H54 (cell line): ENCODE measurements at regions not wholly inside any gene's neighbourhood (a gene's known extent, or its start where the extent isn't known, plus 50 kb on each side); places are given as distances from the start of the nearest gene placed in this dataset.

Experiments used
- DNase-seq: peaks from one replicate; pipeline ENCODE4 v3.0.0; 2011; ENCODE audit warnings: low spot score, mixed read lengths; ENCODE audit not compliant: insufficient read length
- FAIRE-seq: peaks from 3 replicates; lab custom pipeline; 2011; peaks lifted over from hg19 to GRCh38; lab: Jason Lieb, UNC
- POLR2A ChIP-seq: IDR thresholded peaks from 2 replicates; pipeline ENCODE4 v1.6.1; 2011; ENCODE audit warnings: low read depth, mild to moderate bottlenecking, low read length

DNA sequence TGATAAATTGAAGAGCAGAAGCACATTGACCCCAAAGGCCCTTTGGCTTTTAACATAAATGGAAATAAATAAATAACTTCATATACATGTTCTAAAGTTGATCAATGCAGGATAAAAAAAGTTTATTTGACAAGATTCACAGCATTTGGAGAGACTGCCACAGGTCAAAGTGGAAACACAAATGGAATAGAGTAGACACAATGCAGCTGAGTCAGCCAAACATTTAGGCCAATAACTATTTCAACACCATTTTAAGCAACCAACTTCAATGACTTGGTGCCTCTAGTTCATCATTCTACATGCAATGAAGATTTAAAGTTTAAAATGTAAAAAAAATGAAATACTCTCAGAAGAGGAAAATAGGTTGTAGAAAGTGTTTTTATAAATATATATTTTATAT is 365.2 kb downstream of the FAT4 start:
- FAIRE-seq (no peak), DNase-seq (no peak)
- TF ChIP-seq POLR2A = no peak

GRCh38 chr4:125681240-125681639 is 366.5 kb downstream of the FAT4 start:
- DNase-seq (no peak), FAIRE-seq (no peak)
- no peak for TF ChIP-seq POLR2A

- no peak for TF ChIP-seq POLR2A
- DNase-seq (no peak), FAIRE-seq (no peak)
Measured at GRCh38 chr4:125682730-125683129, 368.0 kb downstream of the FAT4 start.

GRCh38 chr4:125688841-125689240 is 374.1 kb downstream of the FAT4 start:
- no peak for DNase-seq
- TF ChIP-seq POLR2A = no peak
- FAIRE-seq = no peak

DNA sequence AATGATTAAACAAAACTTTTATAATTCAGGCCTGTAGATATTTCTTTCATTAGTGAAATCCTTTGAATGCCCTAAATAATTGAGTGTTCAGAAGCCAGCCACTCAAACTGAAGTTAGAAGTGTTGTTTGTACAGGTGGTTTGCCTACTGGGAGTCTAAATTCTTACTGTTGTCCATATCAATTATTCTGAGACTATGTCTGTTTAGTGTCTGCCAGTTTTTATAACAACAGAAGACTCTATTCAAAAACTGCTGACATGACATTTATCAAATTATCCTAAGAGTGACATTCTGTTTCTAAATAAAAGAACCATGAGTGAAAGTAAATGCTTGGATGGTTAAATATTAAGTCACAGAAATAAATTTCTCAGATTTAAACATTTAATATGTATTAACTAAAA is 375.1 kb downstream of the FAT4 start:
- FAIRE-seq (no peak), DNase-seq (no peak)
- TF ChIP-seq POLR2A = no peak

DNA sequence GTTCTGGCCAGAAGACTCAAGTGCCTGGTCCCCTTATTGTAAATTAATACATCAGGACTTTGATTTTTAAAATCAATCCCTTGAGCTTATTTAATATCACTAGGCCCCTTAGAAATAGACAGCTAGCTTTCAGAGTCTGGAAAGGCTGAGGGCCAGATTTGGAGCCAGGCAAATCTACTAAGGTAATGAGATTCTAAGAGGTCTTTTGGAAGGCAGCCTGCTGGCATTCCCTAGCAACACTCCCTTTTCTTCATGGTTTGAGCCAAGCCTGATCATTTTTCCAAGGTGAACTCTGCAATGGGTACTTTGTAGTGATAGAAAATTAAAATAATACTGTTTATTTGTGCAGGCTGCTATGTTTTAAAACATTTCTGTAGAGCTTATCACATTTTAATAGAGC is 378.5 kb downstream of the FAT4 start:
- no peak for TF ChIP-seq POLR2A
- no peak for FAIRE-seq
- DNase-seq = no peak

DNA sequence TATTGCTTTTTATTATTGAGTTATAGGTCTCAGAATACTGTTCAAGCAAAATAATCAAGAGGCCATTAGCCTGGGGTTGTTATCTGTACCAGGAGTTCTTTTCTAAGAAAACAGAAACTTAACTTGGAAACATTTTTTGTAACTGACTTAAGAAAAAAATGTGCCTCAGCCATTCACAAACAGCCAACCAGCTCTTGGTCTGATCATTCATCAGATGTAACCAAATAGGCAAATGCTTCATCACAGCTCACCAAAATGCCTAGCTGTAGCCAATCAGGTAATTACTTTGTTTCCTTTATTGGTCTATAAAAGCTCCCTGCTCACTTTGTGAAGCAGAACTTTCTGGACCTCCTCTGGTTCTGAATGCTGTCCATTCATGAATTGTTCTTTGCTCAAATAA is 387.7 kb downstream of the FAT4 start:
- FAIRE-seq (no peak), DNase-seq (no peak)
- TF ChIP-seq POLR2A = no peak

DNA sequence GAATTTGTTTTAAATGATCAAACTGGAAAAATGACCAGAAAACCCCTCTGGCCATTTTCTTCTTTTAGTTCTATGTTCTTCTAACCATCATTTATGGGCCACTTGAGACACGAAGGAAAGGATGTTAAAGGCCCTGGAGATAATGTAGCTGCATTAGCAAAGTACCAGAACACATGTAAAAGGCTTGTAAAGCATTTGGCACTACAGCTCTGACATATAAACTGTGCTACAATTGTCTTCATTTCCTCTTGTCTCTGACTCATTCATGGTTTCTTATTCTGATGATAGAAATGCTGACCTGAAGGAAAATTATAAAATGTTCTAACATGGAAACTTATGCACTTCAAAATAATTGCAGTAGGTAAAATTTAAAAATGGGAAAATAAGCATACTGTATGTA is 388.7 kb downstream of the FAT4 start:
- FAIRE-seq = peak; percentile 75
- no peak for TF ChIP-seq POLR2A
- no peak for DNase-seq

DNA sequence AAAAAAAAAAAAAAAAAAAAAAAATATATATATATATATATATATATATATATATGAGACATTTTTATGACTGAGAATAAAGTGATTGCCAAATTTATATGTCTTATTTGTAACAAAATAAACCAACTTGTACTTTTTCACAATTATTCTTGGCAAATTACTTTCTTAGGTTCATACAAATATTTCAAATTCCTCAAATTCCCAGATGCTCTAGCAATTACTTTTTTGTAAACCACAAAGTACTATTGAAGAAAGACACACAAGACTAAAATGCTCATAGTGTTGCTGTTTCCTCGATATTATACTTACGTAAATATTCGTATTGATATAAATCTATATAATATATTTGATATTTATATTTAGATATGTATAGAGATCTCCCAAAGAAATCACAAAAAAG is 390.0 kb downstream of the FAT4 start:
- no peak for FAIRE-seq
- no peak for TF ChIP-seq POLR2A
- no peak for DNase-seq

GRCh38 chr4:125705681-125706080 is 390.9 kb downstream of the FAT4 start:
- no peak for TF ChIP-seq POLR2A
- no peak for DNase-seq
- no peak for FAIRE-seq

DNA sequence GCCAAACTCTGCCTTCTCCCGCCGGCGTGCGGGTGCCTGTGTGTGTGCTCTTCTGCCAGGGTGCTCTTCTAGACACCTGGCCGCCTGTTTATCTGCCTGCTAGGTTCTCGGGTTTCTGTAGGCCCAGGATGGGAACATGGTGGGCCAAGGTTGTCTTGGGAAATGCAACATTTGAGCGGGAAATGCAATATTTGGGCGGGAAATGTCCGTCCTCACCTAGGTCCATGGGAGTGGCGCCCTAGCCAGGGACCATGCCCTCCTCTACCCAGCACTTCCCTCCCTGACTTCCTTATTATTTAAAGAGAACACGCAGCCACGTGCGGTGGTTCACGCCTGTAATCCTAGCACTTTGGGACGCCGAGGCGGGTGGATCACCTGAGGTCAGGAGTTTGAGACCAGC is 392.6 kb downstream of the FAT4 start:
- FAIRE-seq (no peak), DNase-seq (no peak)
- no peak for TF ChIP-seq POLR2A

DNA sequence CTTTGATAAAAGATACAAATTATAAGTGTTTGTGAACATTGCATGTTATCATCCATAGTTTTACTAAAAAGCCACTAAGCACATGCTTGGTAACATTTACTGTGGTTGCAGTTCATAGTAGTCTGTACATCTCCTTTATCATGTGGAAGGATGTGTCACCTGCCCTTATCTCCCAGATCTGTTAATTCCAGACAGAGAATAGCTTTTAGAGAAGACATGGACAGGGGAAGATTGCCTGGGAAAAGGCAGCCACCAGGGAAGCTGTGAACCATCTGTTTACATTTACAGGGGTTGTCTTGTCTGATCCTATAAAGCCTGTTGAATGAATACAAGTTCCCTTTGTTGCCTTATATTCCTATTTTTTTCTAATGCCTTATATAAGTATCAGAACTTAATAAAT is 396.0 kb downstream of the FAT4 start:
- FAIRE-seq (no peak), DNase-seq (no peak)
- no peak for TF ChIP-seq POLR2A

DNA sequence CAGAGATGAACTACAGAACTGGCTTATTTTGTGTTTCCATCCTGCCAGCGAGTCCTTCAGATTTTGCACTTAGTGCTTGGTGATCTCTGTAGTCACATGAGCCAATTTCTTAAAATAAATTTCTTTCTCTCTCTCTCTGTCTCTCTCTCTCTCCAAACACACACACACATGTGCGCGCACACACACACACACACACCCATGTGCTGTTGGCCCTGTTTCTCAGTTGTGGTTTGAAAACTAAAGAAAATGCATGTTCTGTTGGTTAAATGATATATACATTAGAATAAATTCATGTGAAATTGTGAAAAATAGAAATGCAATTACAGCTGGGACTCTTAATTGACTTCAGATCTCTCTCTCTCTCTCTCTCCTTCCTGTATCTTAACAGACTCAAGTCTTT is 399.3 kb downstream of the FAT4 start:
- no peak for DNase-seq
- no peak for FAIRE-seq
- TF ChIP-seq POLR2A = no peak

GRCh38 chr4:125714845-125715244 is 400.1 kb downstream of the FAT4 start:
- FAIRE-seq (no peak), DNase-seq (no peak)

DNA sequence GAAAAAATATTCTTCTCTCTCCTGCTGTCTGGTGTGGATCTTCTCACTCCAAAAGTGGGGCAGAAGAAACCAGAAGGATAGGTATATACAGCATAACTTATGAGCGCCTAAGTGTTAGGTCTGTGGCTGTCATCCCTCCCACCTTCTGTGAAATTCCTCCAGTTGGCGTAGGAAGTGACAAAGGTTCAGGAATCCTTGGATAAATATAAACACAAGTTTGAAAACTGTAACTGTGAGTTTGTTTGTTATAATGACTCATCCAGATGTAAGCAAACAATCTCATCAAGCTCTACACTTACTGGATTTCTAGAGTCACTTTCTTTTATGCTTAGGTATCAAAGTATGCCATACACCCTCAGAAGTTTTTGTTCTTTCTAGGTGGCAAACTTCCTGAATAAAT is 405.2 kb downstream of the FAT4 start:
- TF ChIP-seq POLR2A = no peak
- DNase-seq = no peak
- peak; percentile 27 for FAIRE-seq

More at GRCh38 chr4:125714845-125715244, 400.1 kb downstream of the FAT4 start:
- no peak for TF ChIP-seq POLR2A

DNA sequence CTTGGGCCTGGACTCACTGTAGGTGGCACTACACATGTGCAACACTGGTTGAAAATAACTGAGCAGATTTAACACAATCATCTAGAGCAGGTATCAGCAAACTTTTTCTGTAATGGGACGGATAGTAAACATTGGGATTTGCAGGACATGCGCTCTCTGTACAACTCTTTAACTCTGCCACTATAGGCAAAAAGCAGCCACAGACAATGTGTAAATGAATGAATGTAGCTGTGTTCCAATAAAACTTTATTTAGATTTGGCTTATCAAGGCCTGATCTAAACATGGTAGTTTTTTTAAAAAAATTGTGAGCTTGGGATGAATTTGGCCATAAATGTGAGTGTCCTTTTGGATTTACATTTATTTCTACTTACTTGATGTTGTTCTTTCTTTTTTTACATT is 407.3 kb downstream of the FAT4 start:
- no peak for TF ChIP-seq POLR2A
- DNase-seq (no peak), FAIRE-seq (no peak)

DNA sequence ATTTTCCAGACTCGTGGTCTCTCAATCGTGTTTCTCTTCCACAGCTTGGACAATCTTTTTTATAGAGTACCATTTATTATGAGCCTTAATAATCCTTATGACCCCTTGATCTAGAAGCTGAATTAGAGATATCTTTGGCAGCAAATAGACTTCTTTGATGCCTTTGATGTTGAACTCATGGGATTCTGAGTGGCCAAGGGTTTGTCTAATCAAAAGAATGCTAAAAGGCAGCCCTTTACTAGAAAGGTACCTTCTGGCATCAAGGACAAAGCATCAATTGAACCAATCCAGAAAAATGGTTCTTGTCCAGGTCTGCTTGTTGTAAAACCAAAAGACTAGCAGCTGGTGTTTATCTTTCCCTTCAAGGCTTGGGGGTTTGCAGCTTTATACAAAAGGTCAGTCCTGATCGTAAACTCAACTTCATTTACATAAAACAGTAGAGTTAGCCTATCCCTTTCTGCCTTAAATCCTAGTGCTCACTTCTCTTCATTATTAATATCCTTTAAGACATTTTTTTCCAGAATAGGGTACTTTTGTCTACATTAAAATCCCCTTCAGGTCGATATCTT is 411.3 kb downstream of the FAT4 start:
- no peak for FAIRE-seq

More for the DNA sequence above, 411.3 kb downstream of the FAT4 start:
- no peak for TF ChIP-seq POLR2A
- no peak for DNase-seq
